GM12878 (cell line): ENCODE measurements at regions not wholly inside any gene's neighbourhood (a gene's known extent, or its start where the extent isn't known, plus 50 kb on each side); places are given as distances from the start of the nearest gene placed in this dataset.

Experiments
- ATAC-seq: fragments of 200-7000 bp; cut with Tn5 transposase; 3 replicates; pipeline ENCODE4 v1.9.1; 2020; ENCODE audit warnings: mild to moderate bottlenecking, moderate library complexity
- BruUV-seq: library from RNA; stranded (reverse); fragments of 400-500 nt; replicated peaks from 2 replicates; lab custom pipeline; 2021; lab: Mats Ljungman, UMichigan
- CTCF ChIA-PET: fragments of 300-600 bp; sonication (Branson Sonifier 250); formaldehyde crosslinking; extraction: SDS; loops from one replicate; lab custom pipeline; 2021; ENCODE audit warnings: inconsistent platforms; lab: Yijun Ruan, JAX
- POLR2A ChIA-PET: fragments of 350-600 bp; formaldehyde crosslinking; extraction: SDS; loops from one replicate; lab custom pipeline; 2021; ENCODE audit warnings: inconsistent platforms; lab: Charles Lee
- RAD21 ChIA-PET: fragments of 300-600 bp; sonication (Branson Sonifier 250); formaldehyde crosslinking; loops from one replicate; lab custom pipeline; 2023; ENCODE audit warnings: antibody characterized with exemption; ENCODE audit not compliant: unreplicated experiment; lab: Charles Lee
- SMC1A ChIA-PET: fragments of 300-600 bp; sonication (Branson Sonifier 250); formaldehyde crosslinking; loops from one replicate; lab custom pipeline; 2023; ENCODE audit not compliant: unreplicated experiment, uncharacterized antibody; lab: Charles Lee
- DNase-seq: peaks from one replicate; pipeline ENCODE4 v3.0.0-alpha.2; 2011; ENCODE audit warnings: low read depth, low spot score
- FAIRE-seq: peaks from 3 replicates; lab custom pipeline; 2011; peaks lifted over from hg19 to GRCh38; lab: Jason Lieb, UNC
- H2AFZ ChIP-seq: 2 replicates; pipeline ENCODE4 v1.6.0; 2011; ENCODE audit warnings: low read depth, low read length, control low read depth; ENCODE audit not compliant: control insufficient read depth
- H3K27ac ChIP-seq: 2 replicates; pipeline ENCODE4 v1.5.1; 2011; ENCODE audit warnings: control low read depth; ENCODE audit not compliant: control insufficient read depth, insufficient read depth
- H3K27me3 ChIP-seq, 2 experiments: replicated peaks in 1 of 2; 2 replicates each; pipeline versions ENCODE4 v1.6.0 to v1.6.1; 2011; ENCODE audit warnings: low read length in 1 of 2; ENCODE audit not compliant: control insufficient read depth in 2 of 2, insufficient read depth in 2 of 2
- H3K36me3 ChIP-seq, 2 experiments: 2 replicates each; pipeline ENCODE4 v1.5.1; 2011; ENCODE audit warnings: low read length in 1 of 2; ENCODE audit not compliant: control insufficient read depth in 2 of 2, insufficient read depth in 2 of 2
- H3K4me1 ChIP-seq: 2 replicates; pipeline ENCODE4 v1.6.1; 2011; ENCODE audit warnings: mild to moderate bottlenecking, low read length, moderate library complexity, mixed read lengths; ENCODE audit not compliant: control insufficient read depth, insufficient read depth
- H3K4me2 ChIP-seq: 2 replicates; pipeline ENCODE4 v1.6.0; 2011; ENCODE audit warnings: control low read depth; ENCODE audit not compliant: control insufficient read depth, insufficient read depth
- H3K4me3 ChIP-seq: fragments of 200-600 bp; sonication (generic); 2 replicates; pipeline ENCODE4 v1.5.1; 2016
- H3K79me2 ChIP-seq: 2 replicates; pipeline ENCODE4 v1.6.0; 2011; ENCODE audit warnings: low read length; ENCODE audit not compliant: control insufficient read depth, insufficient read depth
- H3K9ac ChIP-seq: 2 replicates; pipeline ENCODE4 v1.8.0; 2011; ENCODE audit warnings: low read length, control low read depth, mixed read lengths; ENCODE audit not compliant: control insufficient read depth, insufficient read depth
- H3K9me3 ChIP-seq: replicated peaks from 3 replicates; pipeline ENCODE4 v1.5.1; 2011; ENCODE audit warnings: mild to moderate bottlenecking, low read length; ENCODE audit not compliant: control insufficient read depth, insufficient read depth
- H4K20me1 ChIP-seq: 2 replicates; pipeline ENCODE4 v1.6.0; 2011; ENCODE audit not compliant: control insufficient read depth, insufficient read depth
- CEBPB ChIP-seq, 2 experiments: fragments of 150-350 bp in 1 of 2; IDR thresholded peaks; 2 replicates each; pipeline ENCODE4 v1.6.1; 2012 to 2014; ENCODE audit warnings: low read depth in 2 of 2, low read length in 2 of 2, borderline replicate concordance in 1 of 2, inconsistent platforms in 1 of 2
- EZH2 ChIP-seq: IDR thresholded peaks from 2 replicates; pipeline ENCODE4 v1.6.1; 2012; ENCODE audit warnings: low read depth, mild to moderate bottlenecking, control low read depth, inconsistent platforms, low read length, borderline replicate concordance; ENCODE audit not compliant: control insufficient read depth
- HDAC2 ChIP-seq: fragments of 200-600 bp; sonication (generic); IDR thresholded peaks from 2 replicates; pipeline ENCODE4 v1.6.1; 2017
- IRF4 ChIP-seq: IDR thresholded peaks from 2 replicates; pipeline ENCODE4 v1.6.1; 2011; ENCODE audit warnings: low read depth, low read length
- IRF5 ChIP-seq: fragments of 450-650 bp; IDR thresholded peaks from 2 replicates; pipeline ENCODE4 v1.6.1; 2017; ENCODE audit warnings: borderline replicate concordance
- MTA3 ChIP-seq: IDR thresholded peaks from 2 replicates; pipeline ENCODE4 v1.6.1; 2012; ENCODE audit warnings: low read length, inconsistent platforms, borderline replicate concordance
- NR2C1 ChIP-seq: fragments of 450-650 bp; IDR thresholded peaks from 2 replicates; pipeline ENCODE4 v1.6.1; 2017; ENCODE audit warnings: antibody characterized with exemption, mild to moderate bottlenecking, moderate library complexity
- PAX8 ChIP-seq: fragments of 450-650 bp; IDR thresholded peaks from 2 replicates; pipeline ENCODE4 v1.6.1; 2017; ENCODE audit warnings: mild to moderate bottlenecking, moderate library complexity
- RAD21 ChIP-seq: IDR thresholded peaks from 2 replicates; pipeline ENCODE4 v1.6.1; 2011; ENCODE audit warnings: mild to moderate bottlenecking, low read depth, low read length, moderate library complexity; ENCODE audit not compliant: insufficient read depth
- RCOR1 ChIP-seq: conservative IDR thresholded peaks from 2 replicates; pipeline ENCODE4 v1.6.1; 2012; ENCODE audit warnings: low read depth, low read length, improper control_type of control experiment
- TARDBP ChIP-seq: IDR thresholded peaks from 2 replicates; pipeline ENCODE4 v1.6.1; 2016; ENCODE audit warnings: borderline replicate concordance
- TCF3 ChIP-seq: IDR thresholded peaks from 2 replicates; pipeline ENCODE4 v1.6.1; 2012; ENCODE audit warnings: low read depth, mild to moderate bottlenecking, low read length, borderline replicate concordance; ENCODE audit not compliant: insufficient read depth
- ZNF687 ChIP-seq: fragments of 450-650 bp; IDR thresholded peaks from 2 replicates; pipeline ENCODE4 v1.6.1; 2017; ENCODE audit warnings: mild to moderate bottlenecking, moderate library complexity
- WGBS: methylation state at CpG from one replicate; pipeline ENCODE4 v1.1.6; 2016; ENCODE audit warnings: low lambda C conversion rate; ENCODE audit not compliant: insufficient replicate concordance, insufficient coverage; ENCODE audit errors: missing lambda C conversion rate; 5-methylcytosine and 5-hydroxymethylcytosine counted together
- in situ Hi-C: fragments of 300-500 bp; cut with MboI; formaldehyde crosslinking; loops from 9 replicates; pipeline ENCODE4 v1.14.3; 2018; ENCODE audit warnings: mixed read lengths
- intact Hi-C: fragments of 100-400 bp; cut with micrococcal nuclease; formaldehyde crosslinking; loops from one replicate; pipeline ENCODE4 v1.14.2; 2022; ENCODE audit not compliant: unreplicated experiment

- FAIRE-seq: no peak
- BruUV-seq: no TSS peak
Observed at GRCh38 chr3:89699229-89699628, 591.8 kb downstream of the EPHA3 start.

More at GRCh38 chr3:89699229-89699628, 591.8 kb downstream of the EPHA3 start:
- H4K20me1 ChIP-seq: no peaks in the 10 kb centered on the region
- POLR2A ChIA-PET: interaction anchor here (0.6 kb wide), 1 partner anchor 354 kb away, joined by 4 read pairs; no protein-coding TSS in a partner anchor
- H3K27ac ChIP-seq: no peak overlapping the region
- intact Hi-C loops (no loop called here), in situ Hi-C loops (no loop called here)
- no peaks in the 10 kb centered on the region for H3K79me2 ChIP-seq
- no peaks in the 10 kb centered on the region for H3K36me3 ChIP-seq
- no peak overlapping the region for H2AFZ ChIP-seq
- WGBS: 15% methylated on average over 4 of the region's 4 CpGs
- ATAC-seq: no peak
- H3K4me2 ChIP-seq: no peak overlapping the region
- no peak overlapping the region for H3K9ac ChIP-seq
- no peaks in the 10 kb centered on the region for H3K27me3 ChIP-seq
- RAD21 ChIA-PET: interaction anchor here (0.6 kb wide), 1 partner anchor 392 kb away, joined by 3 read pairs; no protein-coding TSS in a partner anchor
- CTCF ChIA-PET: no interaction called here
- no peak overlapping the region for H3K4me3 ChIP-seq
- no peak for DNase-seq
- TF ChIP-seq IRF5 (no peak), RCOR1 (no peak), ZNF687 (no peak), TCF3 (no peak), PAX8 (no peak), CEBPB (IDR thresholded peaks at IDR 0.05; ENCODE audit: borderline replicate concordance in 1 of 2, low read depth in 2 of 2, low read length in 2 of 2) (no peak), IRF4 (no peak), EZH2 (no peak), MTA3 (no peak), HDAC2 (no peak), TARDBP (no peak), RAD21 (no peak), NR2C1 (no peak)
- no peaks in the 10 kb centered on the region for H3K9me3 ChIP-seq
- SMC1A ChIA-PET: interaction anchor here (0.9 to 4.5 kb wide), 3 partner anchors 9 to 393 kb away, joined by 4 to 13 read pairs (median 11); no protein-coding TSS in a partner anchor
- H3K4me1 ChIP-seq: no peaks in the 10 kb centered on the region
